ENCODE measurements at regions not wholly inside any gene's neighbourhood (a gene's known extent, or its start where the extent isn't known, plus 50 kb on each side); places are given as distances from the start of the nearest gene placed in this dataset.

DNA sequence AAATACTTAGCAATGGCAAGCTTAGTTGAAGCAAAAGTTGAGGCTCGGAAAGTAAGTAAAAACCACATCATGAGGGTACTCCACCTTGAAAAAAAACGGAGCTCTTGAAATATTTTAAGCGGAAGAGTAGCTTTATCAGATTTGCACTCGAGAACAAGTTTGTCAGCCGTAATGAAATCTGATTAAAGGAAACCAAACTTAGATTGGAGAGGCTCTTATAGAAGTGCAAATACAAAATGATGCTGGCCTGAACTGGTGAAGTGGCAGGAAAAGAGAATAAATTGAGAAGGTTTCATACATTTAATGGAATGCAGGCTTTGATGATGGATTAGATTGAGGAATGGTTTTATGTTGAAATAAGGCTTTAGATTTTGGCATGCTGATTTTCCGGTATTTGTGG, 484.2 kb downstream of the PID1 start:
- ATAC-seq = no peak
- H3K9me3 ChIP-seq = peaks cover 0 to 6% (median 0%) of the 10 kb centered on the region in 3 donors
- no peaks in the 10 kb centered on the region for H3K27me3 ChIP-seq
- no peaks in the 10 kb centered on the region for H3K36me3 ChIP-seq (replicated peaks in 1 of 2; ENCODE audit: insufficient read depth in 1 of 2, low read depth in 2 of 2)
- TF ChIP-seq POLR2A (IDR thresholded peaks at IDR 0.05) (no peak), CTCF (IDR thresholded peaks at IDR 0.05) (no peak)
- DNase-seq = no peak
- no peak overlapping the region for H3K27ac ChIP-seq
- intact Hi-C loops (cut with DNase I) = no loop called here
- 57 to 65% methylated on average over 6 of the region's 6 CpGs for WGBS, 2 donors
- no peak overlapping the region for H3K4me3 ChIP-seq
- H3K4me1 ChIP-seq = no peaks in the 10 kb centered on the region

DNA sequence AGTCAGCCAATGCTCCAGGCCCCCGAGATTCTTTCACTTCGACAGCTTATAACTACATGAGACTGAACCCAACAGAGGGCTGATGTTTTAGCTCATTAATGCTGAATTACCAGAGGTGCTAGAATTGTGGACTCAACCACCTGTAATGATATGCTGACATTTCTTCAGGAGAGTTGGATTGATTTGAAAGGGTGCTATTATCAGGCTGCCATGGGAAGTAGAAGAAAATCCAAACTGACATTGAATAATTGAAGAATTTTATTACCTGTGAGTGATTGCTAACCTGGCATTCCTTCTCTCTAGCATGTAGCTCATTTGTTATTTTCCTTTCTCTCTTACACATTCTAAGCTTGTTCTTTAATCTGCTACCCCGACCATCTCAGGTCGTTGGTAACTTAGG, 488.8 kb downstream of the PID1 start:
- DNase-seq (no peak), ATAC-seq (no peak)
- 44 to 45% methylated on average over 4 of the region's 4 CpGs for WGBS, 2 donors
- TF ChIP-seq POLR2A (IDR thresholded peaks at IDR 0.05) = no peak
- TF ChIP-seq CTCF (IDR thresholded peaks at IDR 0.05) = no peak
- Histone ChIP-seq H3K4me1 (no peaks in the 10 kb centered on the region), H3K27ac (no peak overlapping the region), H3K9me3 (peaks cover 0 to 6% (median 0%) of the 10 kb centered on the region in 3 donors), H3K4me3 (no peak overlapping the region), H3K27me3 (no peaks in the 10 kb centered on the region), H3K36me3 (replicated peaks in 1 of 2; ENCODE audit: insufficient read depth in 1 of 2, low read depth in 2 of 2) (no peaks in the 10 kb centered on the region)
- intact Hi-C loops (cut with DNase I) = no loop called here

GRCh38 chr2:228777855-228778355, 493.2 kb downstream of the PID1 start:
- Histone ChIP-seq H3K4me1 (no peaks in the 10 kb centered on the region), H3K27me3 (no peaks in the 10 kb centered on the region), H3K4me3 (no peak overlapping the region), H3K36me3 (replicated peaks in 1 of 2; ENCODE audit: insufficient read depth in 1 of 2, low read depth in 2 of 2) (no peaks in the 10 kb centered on the region), H3K9me3 (no peaks in the 10 kb centered on the region), H3K27ac (no peak overlapping the region)
- 57 to 58% methylated on average over 5 of the region's 5 CpGs for WGBS, 2 donors
- TF ChIP-seq CTCF (IDR thresholded peaks at IDR 0.05) (no peak), POLR2A (IDR thresholded peaks at IDR 0.05) (no peak)
- intact Hi-C loops (cut with DNase I) = no loop called here
- no peak for ATAC-seq
- no peak for DNase-seq

- intact Hi-C loops (cut with DNase I) = no loop called here
- ATAC-seq = no peak
- H3K4me1 ChIP-seq = no peaks in the 10 kb centered on the region
- H3K27me3 ChIP-seq = no peaks in the 10 kb centered on the region
- TF ChIP-seq POLR2A (IDR thresholded peaks at IDR 0.05) = no peak
- TF ChIP-seq CTCF (IDR thresholded peaks at IDR 0.05) = no peak
- H3K27ac ChIP-seq = no peak overlapping the region
- H3K4me3 ChIP-seq = no peak overlapping the region
- 39 to 59% methylated on average over 2 of the region's 2 CpGs for WGBS, 2 donors
- no peaks in the 10 kb centered on the region for H3K9me3 ChIP-seq
- no peaks in the 10 kb centered on the region for H3K36me3 ChIP-seq (replicated peaks in 1 of 2; ENCODE audit: insufficient read depth in 1 of 2, low read depth in 2 of 2)
- no peak for DNase-seq
Observed at GRCh38 chr2:228774548-228774947, 496.5 kb downstream of the PID1 start.

- no peak for DNase-seq
- peak overlapping the region in 1 of 4 donors; percentile 11 for H3K27ac ChIP-seq
- ATAC-seq = peak; percentile 59
- intact Hi-C loops (cut with DNase I) = no loop called here
- no peaks in the 10 kb centered on the region for H3K36me3 ChIP-seq (replicated peaks in 1 of 2; ENCODE audit: insufficient read depth in 1 of 2, low read depth in 2 of 2)
- TF ChIP-seq CTCF (IDR thresholded peaks at IDR 0.05) (no peak), POLR2A (IDR thresholded peaks at IDR 0.05) (no peak)
- no peaks in the 10 kb centered on the region for H3K9me3 ChIP-seq
- no peaks in the 10 kb centered on the region for H3K27me3 ChIP-seq
- 40 to 46% methylated on average over 1 of the region's 1 CpG for WGBS, 2 donors
- no peaks in the 10 kb centered on the region for H3K4me1 ChIP-seq
- H3K4me3 ChIP-seq = no peak overlapping the region
Observed at GRCh38 chr2:228771774-228772173, 499.3 kb downstream of the PID1 start.

Data from body of pancreas (tissue), 4 donors.